GM12872 (cell line): ENCODE measurements at regions not wholly inside any gene's neighbourhood (a gene's known extent, or its start where the extent isn't known, plus 50 kb on each side); places are given as distances from the start of the nearest gene placed in this dataset.

Experiments used
- CTCF ChIP-seq: IDR thresholded peaks from 3 replicates; pipeline ENCODE4 v1.5.1; 2011; ENCODE audit warnings: low read depth, mild to moderate bottlenecking, low read length, moderate library complexity; ENCODE audit not compliant: insufficient read depth

GRCh38 chr3:165642761-165643420, 194.3 kb downstream of the BCHE start:
- no peak for TF ChIP-seq CTCF

GRCh38 chr3:165641569-165642310, 195.5 kb downstream of the BCHE start:
- TF ChIP-seq CTCF = no peak

GRCh38 chr3:165640970-165641369, 196.3 kb downstream of the BCHE start:
- TF ChIP-seq CTCF = no peak

- no peak for TF ChIP-seq CTCF
Measured at GRCh38 chr3:165640031-165640430, 197.2 kb downstream of the BCHE start.

GRCh38 chr3:165638034-165638433, 199.2 kb downstream of the BCHE start:
- no peak for TF ChIP-seq CTCF

- no peak for TF ChIP-seq CTCF
Measured at GRCh38 chr3:165636684-165637015, 200.6 kb downstream of the BCHE start.

- TF ChIP-seq CTCF = no peak
Measured at GRCh38 chr3:165635791-165636683, 201.2 kb downstream of the BCHE start.
